ENCODE measurements at regions not wholly inside any gene's neighbourhood (a gene's known extent, or its start where the extent isn't known, plus 50 kb on each side); places are given as distances from the start of the nearest gene placed in this dataset.

GRCh38 chr12:127594351-127594970 lies 672.5 kb upstream of the TMEM132C start:
- TF ChIP-seq CTCF (IDR thresholded peaks at IDR 0.05 in 4 of 5, conservative IDR thresholded peaks at IDR 0.05 in 1 of 5) = no peak
- no peak for TF ChIP-seq POLR2A (IDR thresholded peaks at IDR 0.05)

All from gastrocnemius medialis (tissue), 4 donors.